Right lobe of liver (tissue), 4 donors: ENCODE measurements at regions not wholly inside any gene's neighbourhood (a gene's known extent, or its start where the extent isn't known, plus 50 kb on each side); places are given as distances from the start of the nearest gene placed in this dataset.

ENCODE experiments used
- POLR2A ChIP-seq: fragments of 450-650 bp; IDR thresholded peaks from one replicate; pipeline ENCODE4 v1.6.1; 2017; ENCODE audit warnings: antibody characterized with exemption, mild to moderate bottlenecking
- TF ChIP-seq, protein P1 (sequence below), 4 donors: fragments of 200-600 bp in 3 of 4; fragments of 450-650 bp in 1 of 4; IDR thresholded peaks; one replicate each; pipeline versions ENCODE4 v1.5.1 to v1.8.0; 2016 to 2022; ENCODE audit warnings: antibody characterized with exemption in 4 of 4, mild to moderate bottlenecking in 2 of 4
- donor health status: DM: no; HTN: no; CAD: no.
- donor health status: DM: no; HTN: no; CAD: no.
- donor health status: DM: no; HTN: yes; CAD: no.

DNA sequence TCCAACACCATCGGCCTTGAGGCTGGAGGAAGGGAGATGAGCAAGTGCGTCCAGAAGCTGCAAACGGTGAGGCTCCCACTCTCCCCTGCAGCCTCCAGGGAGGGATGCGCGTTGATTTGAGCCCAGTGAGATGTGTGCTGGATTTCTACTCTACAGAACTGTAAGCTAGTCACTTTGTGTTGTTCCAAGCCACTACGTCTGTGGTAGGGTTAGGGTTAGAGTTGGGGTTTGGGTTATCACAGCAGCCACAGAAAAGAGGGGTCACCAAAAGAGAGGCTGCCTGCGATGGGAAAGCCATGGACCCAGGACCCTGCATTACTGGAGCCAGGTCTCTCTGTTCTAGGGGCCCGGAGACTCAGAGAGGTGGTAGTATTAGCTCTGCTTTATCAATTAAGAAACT, 94.5 kb downstream of the KCNF1 start:
- TF ChIP-seq, protein P1, sequence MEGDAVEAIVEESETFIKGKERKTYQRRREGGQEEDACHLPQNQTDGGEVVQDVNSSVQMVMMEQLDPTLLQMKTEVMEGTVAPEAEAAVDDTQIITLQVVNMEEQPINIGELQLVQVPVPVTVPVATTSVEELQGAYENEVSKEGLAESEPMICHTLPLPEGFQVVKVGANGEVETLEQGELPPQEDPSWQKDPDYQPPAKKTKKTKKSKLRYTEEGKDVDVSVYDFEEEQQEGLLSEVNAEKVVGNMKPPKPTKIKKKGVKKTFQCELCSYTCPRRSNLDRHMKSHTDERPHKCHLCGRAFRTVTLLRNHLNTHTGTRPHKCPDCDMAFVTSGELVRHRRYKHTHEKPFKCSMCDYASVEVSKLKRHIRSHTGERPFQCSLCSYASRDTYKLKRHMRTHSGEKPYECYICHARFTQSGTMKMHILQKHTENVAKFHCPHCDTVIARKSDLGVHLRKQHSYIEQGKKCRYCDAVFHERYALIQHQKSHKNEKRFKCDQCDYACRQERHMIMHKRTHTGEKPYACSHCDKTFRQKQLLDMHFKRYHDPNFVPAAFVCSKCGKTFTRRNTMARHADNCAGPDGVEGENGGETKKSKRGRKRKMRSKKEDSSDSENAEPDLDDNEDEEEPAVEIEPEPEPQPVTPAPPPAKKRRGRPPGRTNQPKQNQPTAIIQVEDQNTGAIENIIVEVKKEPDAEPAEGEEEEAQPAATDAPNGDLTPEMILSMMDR (IDR thresholded peaks at IDR 0.05), result no peak
- TF ChIP-seq POLR2A, result no peak
